D341Med (cell line): ENCODE measurements at regions not wholly inside any gene's neighbourhood (a gene's known extent, or its start where the extent isn't known, plus 50 kb on each side); places are given as distances from the start of the nearest gene placed in this dataset.

Experiments used
- DNase-seq: peaks from one replicate; pipeline ENCODE4 v3.0.0; 2012; ENCODE audit warnings: low spot score

GRCh38 chr11:88231894-88232482, 56.7 kb upstream of the RAB38 start:
- peak; percentile 50 for DNase-seq

GRCh38 chr11:88229303-88229702, 54.1 kb upstream of the RAB38 start:
- DNase-seq: no peak
